LNCaP clone FGC (cell line): ENCODE measurements at regions not wholly inside any gene's neighbourhood (a gene's known extent, or its start where the extent isn't known, plus 50 kb on each side); places are given as distances from the start of the nearest gene placed in this dataset.
"Not testable (repeated sequence)": the region's sequence is repeated elsewhere in the genome, so short reads cannot be mapped to it uniquely, and the experiment has no call there.

Experiments used
- DNase-seq: peaks from one replicate; pipeline ENCODE4 v3.0.0-alpha.2; 2011; ENCODE audit warnings: low read depth
- H3K4me3 ChIP-seq: 2 replicates; pipeline ENCODE4 v1.5.1; 2011; ENCODE audit warnings: mild to moderate bottlenecking, low read depth, low read length, control low read depth
- TF ChIP-seq, protein P1 (sequence below): IDR thresholded peaks from 2 replicates; pipeline ENCODE4 v1.5.1; 2012; ENCODE audit warnings: mild to moderate bottlenecking; ENCODE audit not compliant: control insufficient read depth, insufficient read depth; ENCODE audit errors: extremely low read depth

DNA sequence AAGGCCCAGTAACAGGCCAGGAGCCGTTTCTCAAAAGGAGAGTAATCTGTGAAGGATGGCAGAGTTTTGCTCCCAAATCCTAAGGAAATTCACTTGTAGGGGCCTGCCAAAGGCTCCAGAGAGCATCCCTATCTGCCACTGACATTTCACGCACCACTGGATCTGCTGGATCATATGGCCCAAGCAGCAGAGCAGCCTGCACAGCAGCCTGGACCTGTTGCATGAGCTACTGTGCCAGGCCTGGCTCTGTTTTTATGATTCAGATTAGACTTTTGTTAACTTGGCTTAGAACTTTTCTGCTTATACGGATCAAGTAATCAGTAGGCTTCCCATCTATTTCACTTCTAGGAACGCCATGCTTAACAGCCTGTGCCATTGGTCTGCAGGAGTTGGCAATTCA, 70.7 kb downstream of the CHRD start:
- no peak overlapping the region for H3K4me3 ChIP-seq
- TF ChIP-seq, protein P1, sequence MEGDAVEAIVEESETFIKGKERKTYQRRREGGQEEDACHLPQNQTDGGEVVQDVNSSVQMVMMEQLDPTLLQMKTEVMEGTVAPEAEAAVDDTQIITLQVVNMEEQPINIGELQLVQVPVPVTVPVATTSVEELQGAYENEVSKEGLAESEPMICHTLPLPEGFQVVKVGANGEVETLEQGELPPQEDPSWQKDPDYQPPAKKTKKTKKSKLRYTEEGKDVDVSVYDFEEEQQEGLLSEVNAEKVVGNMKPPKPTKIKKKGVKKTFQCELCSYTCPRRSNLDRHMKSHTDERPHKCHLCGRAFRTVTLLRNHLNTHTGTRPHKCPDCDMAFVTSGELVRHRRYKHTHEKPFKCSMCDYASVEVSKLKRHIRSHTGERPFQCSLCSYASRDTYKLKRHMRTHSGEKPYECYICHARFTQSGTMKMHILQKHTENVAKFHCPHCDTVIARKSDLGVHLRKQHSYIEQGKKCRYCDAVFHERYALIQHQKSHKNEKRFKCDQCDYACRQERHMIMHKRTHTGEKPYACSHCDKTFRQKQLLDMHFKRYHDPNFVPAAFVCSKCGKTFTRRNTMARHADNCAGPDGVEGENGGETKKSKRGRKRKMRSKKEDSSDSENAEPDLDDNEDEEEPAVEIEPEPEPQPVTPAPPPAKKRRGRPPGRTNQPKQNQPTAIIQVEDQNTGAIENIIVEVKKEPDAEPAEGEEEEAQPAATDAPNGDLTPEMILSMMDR: no peak

DNA sequence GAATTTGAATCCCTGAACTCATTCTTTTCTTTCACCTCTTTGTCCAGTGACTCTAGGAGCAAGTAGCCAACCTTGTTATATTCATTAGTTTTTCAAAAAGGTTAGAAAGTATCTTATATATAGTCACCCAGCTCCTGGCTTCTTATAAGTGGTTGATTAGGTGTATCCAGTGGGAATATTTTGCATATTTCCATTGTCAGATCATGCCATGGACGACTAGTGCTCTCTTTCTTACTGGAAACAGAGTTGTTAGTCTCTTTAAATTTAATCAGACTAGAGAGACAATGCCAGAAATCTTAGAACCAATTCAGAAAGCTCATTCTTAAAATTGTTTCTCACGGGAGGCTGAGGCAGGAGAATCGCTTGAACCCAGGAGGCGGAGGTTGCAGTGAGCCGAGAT, 73.4 kb downstream of the CHRD start:
- TF ChIP-seq, protein P1: no peak
- H3K4me3 ChIP-seq: no peak overlapping the region
- no peak for DNase-seq

More for the DNA sequence above, 70.7 kb downstream of the CHRD start:
- no peak for DNase-seq

DNA sequence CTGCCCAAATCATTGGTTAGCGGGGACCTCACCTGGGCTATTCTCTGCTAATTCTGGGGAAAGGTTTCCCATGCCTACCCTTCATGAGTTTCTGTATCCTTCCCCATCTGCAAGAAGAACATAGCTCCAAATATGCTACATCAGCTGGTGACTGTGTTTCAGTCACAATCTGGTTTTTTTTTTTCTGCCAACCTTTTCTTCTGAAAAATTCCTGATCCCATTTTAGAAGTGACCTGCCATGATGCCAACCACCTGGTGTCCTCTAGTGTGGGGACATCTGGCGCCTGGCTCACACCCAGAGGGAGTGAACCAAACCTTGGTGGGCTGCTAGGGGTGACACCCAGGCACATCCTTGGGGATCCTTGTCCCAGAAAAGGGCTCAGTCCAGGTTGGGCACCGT, 76.1 kb downstream of the CHRD start:
- TF ChIP-seq, protein P1: no peak
- DNase-seq: no peak
- no peak overlapping the region for H3K4me3 ChIP-seq

DNA sequence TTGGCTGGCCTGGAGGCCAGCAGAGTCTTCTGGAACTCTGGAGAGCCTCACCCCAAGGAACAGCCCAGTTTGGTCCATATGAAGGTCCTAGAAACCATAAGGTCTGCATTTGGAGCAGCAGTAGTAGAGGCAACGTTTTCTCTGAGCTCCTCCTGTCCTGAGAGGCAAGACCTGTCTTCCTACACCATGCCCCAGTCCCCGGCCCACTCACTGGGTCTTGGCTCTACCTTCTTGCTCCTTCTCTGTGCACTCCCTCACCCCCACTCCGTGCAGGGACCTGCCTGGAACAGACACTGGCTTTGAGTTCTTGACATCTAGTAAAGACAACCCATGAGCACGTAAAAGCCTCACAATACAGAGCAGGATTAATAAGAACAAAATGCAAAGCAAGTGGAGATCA, 76.6 kb downstream of the CHRD start:
- H3K4me3 ChIP-seq: no peak overlapping the region
- DNase-seq: no peak
- TF ChIP-seq, protein P1: no peak

DNA sequence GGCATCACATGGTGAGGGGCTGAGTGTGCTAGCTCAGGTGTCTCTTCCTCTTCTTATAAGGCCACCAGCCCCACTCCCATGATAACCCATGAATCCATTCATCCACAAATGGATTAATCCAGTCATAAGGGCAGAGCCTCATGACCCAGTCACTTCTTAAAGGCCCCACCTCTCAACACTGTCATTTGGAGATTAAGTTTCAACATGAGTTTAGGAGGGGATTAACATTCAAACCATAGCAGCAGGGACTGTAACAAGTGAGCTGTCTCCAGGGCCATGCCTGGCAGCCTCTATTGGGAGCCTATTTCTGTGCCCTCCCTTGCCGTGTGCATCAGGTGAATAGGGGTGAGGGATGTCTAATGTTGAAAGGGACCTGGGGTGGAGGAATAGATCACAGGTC, 77.5 kb downstream of the CHRD start:
- H3K4me3 ChIP-seq: no peak overlapping the region
- TF ChIP-seq, protein P1: no peak
- DNase-seq: no peak

DNA sequence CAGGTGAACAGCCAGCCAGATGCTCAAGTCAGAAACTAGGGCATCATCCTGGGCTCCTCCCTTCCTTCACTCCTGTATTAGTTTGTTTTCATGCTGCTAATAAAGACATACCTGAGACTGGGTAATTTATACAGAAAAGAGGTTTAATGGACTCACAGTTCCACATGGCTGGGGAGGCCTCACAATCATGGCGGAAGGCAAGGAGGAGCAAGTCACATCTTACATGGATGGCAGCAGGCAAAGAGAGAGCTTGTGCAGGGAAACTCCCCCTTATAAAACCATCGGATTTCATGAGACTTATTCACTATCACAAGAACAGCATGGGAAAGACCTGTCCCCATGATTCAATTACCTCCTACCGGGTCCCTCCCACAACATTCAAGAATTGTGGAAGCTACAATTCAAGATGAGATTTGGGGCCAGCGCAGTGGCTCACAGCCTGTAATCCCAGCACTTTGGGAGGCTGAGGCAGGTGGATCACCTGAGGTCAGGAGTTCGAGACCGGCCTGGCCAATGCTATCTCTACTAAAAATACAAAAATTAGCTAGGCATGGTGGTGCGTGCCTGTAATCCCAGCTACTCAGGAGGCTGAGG, 78.0 kb downstream of the CHRD start:
- not testable (repeated sequence) for H3K4me3 ChIP-seq, DNase-seq

DNA sequence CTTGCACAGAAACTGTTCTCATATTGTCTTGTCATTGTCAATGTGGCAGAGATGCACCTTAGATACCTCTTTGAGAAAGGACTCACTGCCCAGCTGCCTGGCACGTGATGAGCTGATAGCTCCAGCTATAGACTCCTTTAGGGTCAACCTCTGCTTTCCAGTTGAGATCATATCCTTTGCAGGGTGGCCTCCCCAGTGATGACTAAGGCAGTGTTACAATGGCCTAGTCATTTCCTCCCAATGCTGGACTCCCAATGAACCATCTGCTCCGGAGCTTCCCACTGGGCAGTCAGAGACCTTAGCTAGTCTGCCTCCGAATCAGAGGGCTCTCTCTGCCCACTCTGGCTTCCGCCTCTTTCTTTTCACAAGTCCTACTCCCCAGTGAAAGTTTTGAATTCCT, 79.5 kb downstream of the CHRD start:
- no peak overlapping the region for H3K4me3 ChIP-seq
- no peak for DNase-seq
- TF ChIP-seq, protein P1: no peak
